22Rv1 (cell line): ENCODE measurements at regions not wholly inside any gene's neighbourhood (a gene's known extent, or its start where the extent isn't known, plus 50 kb on each side); places are given as distances from the start of the nearest gene placed in this dataset.

Source experiments
- ZFX ChIP-seq: fragments of 450-650 bp; IDR thresholded peaks from 2 replicates; pipeline ENCODE4 v1.6.1; 2017; ENCODE audit warnings: antibody characterized with exemption, borderline replicate concordance
- TF ChIP-seq, protein P1 (sequence below): fragments of 450-650 bp; IDR thresholded peaks from 2 replicates; pipeline ENCODE4 v1.5.1; 2017; ENCODE audit warnings: mild to moderate bottlenecking

GRCh38 chr1:118302145-118302544, 117.1 kb upstream of the SPAG17 start:
- TF ChIP-seq, protein P1, sequence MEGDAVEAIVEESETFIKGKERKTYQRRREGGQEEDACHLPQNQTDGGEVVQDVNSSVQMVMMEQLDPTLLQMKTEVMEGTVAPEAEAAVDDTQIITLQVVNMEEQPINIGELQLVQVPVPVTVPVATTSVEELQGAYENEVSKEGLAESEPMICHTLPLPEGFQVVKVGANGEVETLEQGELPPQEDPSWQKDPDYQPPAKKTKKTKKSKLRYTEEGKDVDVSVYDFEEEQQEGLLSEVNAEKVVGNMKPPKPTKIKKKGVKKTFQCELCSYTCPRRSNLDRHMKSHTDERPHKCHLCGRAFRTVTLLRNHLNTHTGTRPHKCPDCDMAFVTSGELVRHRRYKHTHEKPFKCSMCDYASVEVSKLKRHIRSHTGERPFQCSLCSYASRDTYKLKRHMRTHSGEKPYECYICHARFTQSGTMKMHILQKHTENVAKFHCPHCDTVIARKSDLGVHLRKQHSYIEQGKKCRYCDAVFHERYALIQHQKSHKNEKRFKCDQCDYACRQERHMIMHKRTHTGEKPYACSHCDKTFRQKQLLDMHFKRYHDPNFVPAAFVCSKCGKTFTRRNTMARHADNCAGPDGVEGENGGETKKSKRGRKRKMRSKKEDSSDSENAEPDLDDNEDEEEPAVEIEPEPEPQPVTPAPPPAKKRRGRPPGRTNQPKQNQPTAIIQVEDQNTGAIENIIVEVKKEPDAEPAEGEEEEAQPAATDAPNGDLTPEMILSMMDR = no peak
- no peak for TF ChIP-seq ZFX
